Stimulated activated CD4-positive, alpha-beta T cell treated with anti-CD3 and anti-CD28 coated beads, Interleukin-1b, Interleukin-23, amount 100 ng/mL, for 24 hours (primary cell): ENCODE measurements at regions not wholly inside any gene's neighbourhood (a gene's known extent, or its start where the extent isn't known, plus 50 kb on each side); places are given as distances from the start of the nearest gene placed in this dataset.
"Not testable (repeated sequence)": the region's sequence is repeated elsewhere in the genome, so short reads cannot be mapped to it uniquely, and the experiment has no call there.

Experiments used
- DNase-seq, 4 experiments: peaks; one replicate each; pipeline ENCODE4 v3.0.0-alpha.2; 2020; ENCODE audit warnings: low read depth in 4 of 4, low spot score in 1 of 4

GRCh38 chr15:69755551-69756310, 303.1 kb downstream of the RPLP1 start:
- DNase-seq: peak; percentile 38 to 78 (median 57)

GRCh38 chr15:69756440-69756839, 303.8 kb downstream of the RPLP1 start:
- DNase-seq: no peak

GRCh38 chr15:69757186-69757585, 304.6 kb downstream of the RPLP1 start:
- DNase-seq: peak; percentile 36 to 63 (median 51)

- no peak for DNase-seq
Measured at GRCh38 chr15:69758291-69758771, 305.7 kb downstream of the RPLP1 start.

- DNase-seq: peak; percentile 60 to 77 (median 69)
Measured at GRCh38 chr15:69758810-69759790, 306.5 kb downstream of the RPLP1 start.

- no peak for DNase-seq
Measured at GRCh38 chr15:69760258-69760845, 307.7 kb downstream of the RPLP1 start.

GRCh38 chr15:69760890-69761568, 308.4 kb downstream of the RPLP1 start:
- DNase-seq: peak in 3 of 4 experiments; percentile 39 to 77 (median 66)

GRCh38 chr15:69762373-69763148, 309.9 kb downstream of the RPLP1 start:
- no peak for DNase-seq

GRCh38 chr15:69763831-69764230, 311.2 kb downstream of the RPLP1 start:
- DNase-seq: no peak

GRCh38 chr15:69766156-69766555, 313.5 kb downstream of the RPLP1 start:
- no peak for DNase-seq

GRCh38 chr15:69767191-69767590, 314.6 kb downstream of the RPLP1 start:
- DNase-seq: no peak

- not testable (repeated sequence) for DNase-seq
Measured at GRCh38 chr15:69769336-69769735, 316.7 kb downstream of the RPLP1 start.

- DNase-seq: not testable (repeated sequence)
Measured at GRCh38 chr15:69774258-69774657, 321.6 kb downstream of the RPLP1 start.

GRCh38 chr15:69774711-69775110, 322.1 kb downstream of the RPLP1 start:
- not testable (repeated sequence) for DNase-seq

GRCh38 chr15:69777356-69777755, 320.4 kb downstream of the TLE3 start:
- DNase-seq: no peak

- no peak for DNase-seq
Measured at GRCh38 chr15:69780374-69780773, 317.3 kb downstream of the TLE3 start.

- DNase-seq: no peak
Measured at GRCh38 chr15:69780981-69781380, 316.7 kb downstream of the TLE3 start.

- DNase-seq: no peak
Measured at GRCh38 chr15:69781411-69782125, 316.1 kb downstream of the TLE3 start.

GRCh38 chr15:69782139-69782658, 315.5 kb downstream of the TLE3 start:
- no peak for DNase-seq
